ENCODE measurements at regions not wholly inside any gene's neighbourhood (a gene's known extent, or its start where the extent isn't known, plus 50 kb on each side); places are given as distances from the start of the nearest gene placed in this dataset.

GRCh38 chr2:120653046-120653445 lies 82.6 kb upstream of the GLI2 start:
- in situ Hi-C loops (cut with MboI; ENCODE audit: low sequenced_read_pairs, unreplicated experiment) = no loop called here
- TF ChIP-seq, protein P1, sequence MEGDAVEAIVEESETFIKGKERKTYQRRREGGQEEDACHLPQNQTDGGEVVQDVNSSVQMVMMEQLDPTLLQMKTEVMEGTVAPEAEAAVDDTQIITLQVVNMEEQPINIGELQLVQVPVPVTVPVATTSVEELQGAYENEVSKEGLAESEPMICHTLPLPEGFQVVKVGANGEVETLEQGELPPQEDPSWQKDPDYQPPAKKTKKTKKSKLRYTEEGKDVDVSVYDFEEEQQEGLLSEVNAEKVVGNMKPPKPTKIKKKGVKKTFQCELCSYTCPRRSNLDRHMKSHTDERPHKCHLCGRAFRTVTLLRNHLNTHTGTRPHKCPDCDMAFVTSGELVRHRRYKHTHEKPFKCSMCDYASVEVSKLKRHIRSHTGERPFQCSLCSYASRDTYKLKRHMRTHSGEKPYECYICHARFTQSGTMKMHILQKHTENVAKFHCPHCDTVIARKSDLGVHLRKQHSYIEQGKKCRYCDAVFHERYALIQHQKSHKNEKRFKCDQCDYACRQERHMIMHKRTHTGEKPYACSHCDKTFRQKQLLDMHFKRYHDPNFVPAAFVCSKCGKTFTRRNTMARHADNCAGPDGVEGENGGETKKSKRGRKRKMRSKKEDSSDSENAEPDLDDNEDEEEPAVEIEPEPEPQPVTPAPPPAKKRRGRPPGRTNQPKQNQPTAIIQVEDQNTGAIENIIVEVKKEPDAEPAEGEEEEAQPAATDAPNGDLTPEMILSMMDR (IDR thresholded peaks at IDR 0.05; ENCODE audit: borderline replicate concordance, control extremely low read depth, extremely low read depth, insufficient read depth, missing control alignments) = no peak
- no peak for DNase-seq (ENCODE audit: low spot score)

- TF ChIP-seq, protein P1 (IDR thresholded peaks at IDR 0.05; ENCODE audit: borderline replicate concordance, control extremely low read depth, extremely low read depth, insufficient read depth, missing control alignments) = no peak
- in situ Hi-C loops (cut with MboI; ENCODE audit: low sequenced_read_pairs, unreplicated experiment) = no loop called here
- no peak for DNase-seq (ENCODE audit: low spot score)
These were observed 81.8 kb upstream of the GLI2 start for GRCh38 chr2:120653871-120654270.

GRCh38 chr2:120654381-120655134 lies 81.1 kb upstream of the GLI2 start:
- in situ Hi-C loops (cut with MboI; ENCODE audit: low sequenced_read_pairs, unreplicated experiment) = no loop called here
- DNase-seq (ENCODE audit: low spot score) = no peak
- TF ChIP-seq, protein P1 (IDR thresholded peaks at IDR 0.05; ENCODE audit: borderline replicate concordance, control extremely low read depth, extremely low read depth, insufficient read depth, missing control alignments) = no peak

DNA sequence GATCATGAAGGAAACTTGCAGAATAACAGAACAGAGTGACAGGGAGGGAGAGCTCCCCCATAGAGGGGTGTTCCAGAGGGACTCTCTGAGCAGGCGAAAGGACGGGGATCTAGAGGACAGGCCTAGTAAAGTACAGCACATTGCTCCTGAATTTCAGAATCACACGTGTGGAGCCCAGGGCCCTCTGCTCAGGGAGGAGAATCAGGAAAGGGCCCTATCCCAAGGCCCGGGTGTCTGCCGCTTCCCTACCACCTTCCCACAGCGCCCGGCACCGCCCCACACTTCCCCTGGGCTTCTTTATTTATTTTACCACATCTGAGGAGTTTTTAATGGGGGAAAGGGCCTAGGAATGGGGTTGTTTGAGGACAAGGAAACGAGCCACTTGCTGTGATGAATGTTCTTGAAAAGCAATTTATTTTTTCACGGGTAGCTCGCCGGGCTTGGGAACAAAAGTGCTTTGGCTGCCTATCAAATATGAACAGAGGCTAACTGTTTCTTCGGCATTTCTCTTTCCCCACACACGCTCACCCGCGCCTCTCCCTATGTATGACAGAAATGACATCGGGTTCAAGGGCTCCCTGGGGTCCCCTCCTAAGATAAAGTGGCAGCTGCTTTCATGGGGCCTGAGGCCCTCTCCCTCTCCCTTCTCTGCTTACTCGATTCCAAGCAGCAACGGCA lies 79.3 kb upstream of the GLI2 start:
- in situ Hi-C loops (cut with MboI; ENCODE audit: low sequenced_read_pairs, unreplicated experiment) = no loop called here
- TF ChIP-seq, protein P1 (IDR thresholded peaks at IDR 0.05; ENCODE audit: borderline replicate concordance, control extremely low read depth, extremely low read depth, insufficient read depth, missing control alignments) = no peak
- DNase-seq (ENCODE audit: low spot score) = no peak

DNA sequence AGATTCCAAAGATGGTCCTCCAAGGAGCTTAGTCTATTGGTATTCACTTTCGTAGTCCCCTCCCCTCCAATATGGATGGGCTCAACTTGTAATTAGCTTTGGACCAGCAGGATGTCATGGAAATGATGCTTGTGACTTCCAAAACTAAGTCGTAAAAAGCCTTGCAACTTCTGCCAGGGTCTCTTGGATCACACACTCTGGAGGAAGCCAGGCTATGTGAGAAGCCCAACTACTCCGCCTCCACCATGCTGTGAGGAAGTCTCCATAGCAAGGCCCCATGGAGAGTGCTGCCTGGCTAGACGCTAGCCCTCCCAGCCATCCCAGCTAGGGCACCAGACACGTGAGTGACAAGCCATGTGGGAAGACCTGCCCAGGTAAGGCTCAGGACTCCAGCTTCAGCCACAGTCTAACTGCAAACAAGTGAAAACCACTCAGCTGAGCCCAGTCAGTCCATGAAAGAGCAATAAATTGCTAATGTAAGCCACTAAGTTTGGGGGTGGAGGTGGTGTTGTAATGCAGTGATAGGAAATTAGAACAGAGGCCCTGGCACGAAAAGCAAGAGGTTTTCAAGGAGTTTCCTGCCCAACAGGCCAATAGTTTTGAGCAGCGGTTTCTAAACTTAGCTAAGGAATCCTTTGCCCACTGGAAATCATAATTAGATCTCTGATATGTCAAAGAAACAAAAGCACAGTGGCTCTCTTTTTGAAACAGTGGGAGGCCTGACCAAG lies 77.5 kb upstream of the GLI2 start:
- in situ Hi-C loops (cut with MboI; ENCODE audit: low sequenced_read_pairs, unreplicated experiment) = no loop called here
- TF ChIP-seq, protein P1 (IDR thresholded peaks at IDR 0.05; ENCODE audit: borderline replicate concordance, control extremely low read depth, extremely low read depth, insufficient read depth, missing control alignments) = no peak
- no peak for DNase-seq (ENCODE audit: low spot score)

DNA sequence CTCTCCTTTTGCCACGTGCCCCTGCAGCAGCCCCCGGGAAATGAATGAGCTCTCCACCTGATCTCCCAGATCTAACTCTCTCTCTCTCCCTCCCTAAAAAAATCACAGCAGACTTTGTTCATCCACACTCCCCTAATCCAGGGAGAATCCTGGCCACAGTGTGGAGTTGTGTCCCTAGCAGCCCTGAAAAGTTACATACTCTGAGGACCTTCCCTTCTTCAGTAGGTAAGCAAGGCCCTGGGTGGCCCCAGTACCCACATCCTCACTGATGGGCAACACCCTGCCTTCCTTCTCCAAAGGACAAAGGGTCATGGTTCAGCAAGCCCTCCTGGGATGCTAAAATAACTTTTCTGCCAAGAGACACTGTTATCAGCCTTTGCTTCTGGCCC lies 76.9 kb upstream of the GLI2 start:
- in situ Hi-C loops (cut with MboI; ENCODE audit: low sequenced_read_pairs, unreplicated experiment) = no loop called here
- no peak for DNase-seq (ENCODE audit: low spot score)
- TF ChIP-seq, protein P1 (IDR thresholded peaks at IDR 0.05; ENCODE audit: borderline replicate concordance, control extremely low read depth, extremely low read depth, insufficient read depth, missing control alignments) = no peak
